ENCODE measurements at regions not wholly inside any gene's neighbourhood (a gene's known extent, or its start where the extent isn't known, plus 50 kb on each side); places are given as distances from the start of the nearest gene placed in this dataset.

DNA sequence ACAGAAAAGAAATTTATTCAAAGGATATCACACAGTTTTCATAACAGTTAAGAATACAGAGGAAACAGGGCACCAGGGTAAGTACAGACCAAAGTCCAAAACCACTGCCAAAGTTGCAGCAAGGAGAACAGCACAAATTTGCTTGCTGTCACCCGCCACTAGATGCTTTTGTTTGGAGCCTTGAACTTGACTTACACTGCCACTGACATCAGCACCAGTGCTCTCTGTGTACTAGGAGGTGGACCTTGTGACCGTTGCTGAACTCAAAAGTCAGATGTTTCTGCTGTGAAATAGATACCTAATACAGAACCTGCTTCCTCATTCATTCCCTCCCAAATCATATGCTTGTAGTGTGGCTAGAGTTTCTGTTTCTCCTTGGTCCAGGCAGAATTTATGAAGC, 578.3 kb upstream of the TMEFF2 start:
- no peak for DNase-seq (ENCODE audit: low read depth, low spot score)
- Histone ChIP-seq H3K27me3 (ENCODE audit: control insufficient read depth in 2 of 2, insufficient read depth in 2 of 2, low read length in 2 of 2) (no peaks in the 10 kb centered on the region), H3K9me1 (replicated peaks; ENCODE audit: control insufficient read depth, extremely low read depth, insufficient read depth, low read length) (no peaks in the 10 kb centered on the region), H2AFZ (ENCODE audit: low read depth, low read length) (no peak overlapping the region), H3K9me3 (replicated peaks; ENCODE audit: control insufficient read depth, insufficient read depth, low read length) (no peaks in the 10 kb centered on the region), H3K36me3 (ENCODE audit: control insufficient read depth in 2 of 2, extremely low read depth in 1 of 2, insufficient read depth in 2 of 2, low read length in 2 of 2) (no peaks in the 10 kb centered on the region), H4K20me1 (replicated peaks; ENCODE audit: control insufficient read depth, extremely low read depth, insufficient read depth, low read length) (no peaks in the 10 kb centered on the region), H3K4me1 (ENCODE audit: control insufficient read depth, extremely low read depth, insufficient read depth, low read length) (no peaks in the 10 kb centered on the region), H3K4me3 (replicated peaks in 1 of 3; ENCODE audit: insufficient read depth in 1 of 3, low read depth in 1 of 3, low read length in 3 of 3) (no peak overlapping the region), H3K79me2 (ENCODE audit: control insufficient read depth, insufficient read depth, low read length) (no peaks in the 10 kb centered on the region), H3K9ac (replicated peaks; ENCODE audit: extremely low read depth, insufficient read depth, low read length) (no peak overlapping the region), H3K27ac (ENCODE audit: insufficient read depth, low read depth, low read length) (no peak overlapping the region), H3K4me2 (ENCODE audit: insufficient read depth, low read length) (no peak overlapping the region)
- TF ChIP-seq MYC (IDR thresholded peaks at IDR 0.05; ENCODE audit: low read depth, low read length) (no peak), POLR2AphosphoS5 (IDR thresholded peaks at IDR 0.05; ENCODE audit: insufficient read depth, low read depth, low read length) (no peak), CTCF (IDR thresholded peaks at IDR 0.05; ENCODE audit: extremely low read depth in 1 of 2, insufficient read depth in 1 of 2, low read depth in 1 of 2, low read length in 2 of 2) (no peak), POLR2A (IDR thresholded peaks at IDR 0.05; ENCODE audit: low read depth, low read length) (no peak), FOS (IDR thresholded peaks at IDR 0.05; ENCODE audit: borderline replicate concordance, insufficient read depth, low read length) (no peak), EZH2 (IDR thresholded peaks at IDR 0.05; ENCODE audit: borderline replicate concordance, low read depth, low read length, severe bottlenecking) (no peak), JUN (IDR thresholded peaks at IDR 0.05; ENCODE audit: borderline replicate concordance, insufficient read depth, insufficient read length, low read depth) (no peak)
- TF ChIP-seq, protein P1, sequence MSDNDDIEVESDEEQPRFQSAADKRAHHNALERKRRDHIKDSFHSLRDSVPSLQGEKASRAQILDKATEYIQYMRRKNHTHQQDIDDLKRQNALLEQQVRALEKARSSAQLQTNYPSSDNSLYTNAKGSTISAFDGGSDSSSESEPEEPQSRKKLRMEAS (IDR thresholded peaks at IDR 0.05; ENCODE audit: insufficient read depth, insufficient read length) = no peak
- dilution Hi-C loops (cut with MboI; ENCODE audit: extremely low pct_ligation_motif_present, low sequenced_read_pairs) (no loop called here), intact Hi-C loops (cut with micrococcal nuclease) (no loop called here)
- CTCF ChIA-PET = no interaction called here
- no peak for FAIRE-seq
- no TSS peak for BruUV-seq (replicated peaks)
- POLR2A ChIA-PET = no interaction called here

Measured in endothelial cell of umbilical vein (primary cell).